Mammary epithelial cell (primary cell): ENCODE measurements at regions not wholly inside any gene's neighbourhood (a gene's known extent, or its start where the extent isn't known, plus 50 kb on each side); places are given as distances from the start of the nearest gene placed in this dataset.

ENCODE experiments used
- EZH2 ChIP-seq: IDR thresholded peaks from 2 replicates; pipeline ENCODE4 v1.6.1; 2012; ENCODE audit warnings: low read length, inconsistent platforms, borderline replicate concordance
- TF ChIP-seq, protein P1 (sequence below), 2 donors: IDR thresholded peaks in 1 of 2; conservative IDR thresholded peaks in 1 of 2; 2 replicates each; pipeline ENCODE4 v1.5.1; 2011 to 2012; ENCODE audit warnings: inconsistent platforms in 2 of 2, low read length in 2 of 2, mild to moderate bottlenecking in 2 of 2, control low read depth in 1 of 2, low read depth in 1 of 2; ENCODE audit not compliant: insufficient read depth in 1 of 2; ENCODE audit errors: extremely low read depth in 1 of 2

DNA sequence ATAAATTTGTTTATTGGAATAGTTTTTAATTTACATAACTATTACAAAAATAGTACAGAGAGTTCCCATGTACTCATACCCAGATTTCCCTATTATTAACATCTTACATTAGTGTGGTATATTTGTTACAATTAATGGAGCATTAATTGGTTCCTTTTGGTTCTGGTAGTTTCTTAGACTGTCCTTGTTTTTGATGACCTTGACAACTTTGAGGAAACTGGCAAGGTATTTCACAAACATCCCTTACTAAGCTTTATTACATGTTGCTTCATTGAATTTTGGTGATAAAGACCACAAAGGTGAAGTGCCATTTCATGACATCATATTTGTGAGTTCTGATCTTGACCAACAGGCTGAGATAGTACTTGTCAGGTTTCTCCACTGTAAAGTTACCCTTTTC is 379.0 kb upstream of the GCFC2 start:
- TF ChIP-seq, protein P1, sequence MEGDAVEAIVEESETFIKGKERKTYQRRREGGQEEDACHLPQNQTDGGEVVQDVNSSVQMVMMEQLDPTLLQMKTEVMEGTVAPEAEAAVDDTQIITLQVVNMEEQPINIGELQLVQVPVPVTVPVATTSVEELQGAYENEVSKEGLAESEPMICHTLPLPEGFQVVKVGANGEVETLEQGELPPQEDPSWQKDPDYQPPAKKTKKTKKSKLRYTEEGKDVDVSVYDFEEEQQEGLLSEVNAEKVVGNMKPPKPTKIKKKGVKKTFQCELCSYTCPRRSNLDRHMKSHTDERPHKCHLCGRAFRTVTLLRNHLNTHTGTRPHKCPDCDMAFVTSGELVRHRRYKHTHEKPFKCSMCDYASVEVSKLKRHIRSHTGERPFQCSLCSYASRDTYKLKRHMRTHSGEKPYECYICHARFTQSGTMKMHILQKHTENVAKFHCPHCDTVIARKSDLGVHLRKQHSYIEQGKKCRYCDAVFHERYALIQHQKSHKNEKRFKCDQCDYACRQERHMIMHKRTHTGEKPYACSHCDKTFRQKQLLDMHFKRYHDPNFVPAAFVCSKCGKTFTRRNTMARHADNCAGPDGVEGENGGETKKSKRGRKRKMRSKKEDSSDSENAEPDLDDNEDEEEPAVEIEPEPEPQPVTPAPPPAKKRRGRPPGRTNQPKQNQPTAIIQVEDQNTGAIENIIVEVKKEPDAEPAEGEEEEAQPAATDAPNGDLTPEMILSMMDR (conservative IDR thresholded peaks at IDR 0.05 in 1 of 2, IDR thresholded peaks at IDR 0.05 in 1 of 2; ENCODE audit: extremely low read depth in 1 of 2, insufficient read depth in 1 of 2, low read depth in 1 of 2, low read length in 2 of 2): no peak
- no peak for TF ChIP-seq EZH2
